A549 (cell line): ENCODE measurements at regions not wholly inside any gene's neighbourhood (a gene's known extent, or its start where the extent isn't known, plus 50 kb on each side); places are given as distances from the start of the nearest gene placed in this dataset.

ENCODE experiments used
- ATAC-seq, 2 experiments: fragments of 200-7000 bp in 1 of 2; fragments of >200 bp in 1 of 2; cut with Nextera tagmentation in 1 of 2; cut with Tn5 transposase in 1 of 2; 3 replicates each; pipeline versions ENCODE4 v1.8.0 to v1.9.1; 2018 to 2020; ENCODE audit warnings: mild to moderate bottlenecking in 1 of 2, moderate library complexity in 1 of 2
- CTCF ChIA-PET: fragments of 300-600 bp; sonication (Branson Sonifier 250); formaldehyde crosslinking; extraction: SDS; loops from one replicate; lab custom pipeline; 2021; ENCODE audit warnings: antibody characterized with exemption, inconsistent platforms; lab: Yijun Ruan, JAX
- POLR2A ChIA-PET: fragments of 350-600 bp; formaldehyde crosslinking; extraction: SDS; loops from one replicate; lab custom pipeline; 2021; ENCODE audit warnings: antibody characterized with exemption, inconsistent platforms; lab: Yijun Ruan, JAX
- DNase-seq, 2 experiments: peaks; one replicate each; pipeline versions ENCODE4 v3.0.0 to v3.0.0-alpha.2; 2011 to 2016; ENCODE audit warnings: low read depth in 1 of 2, low spot score in 1 of 2
- FAIRE-seq: peaks from 2 replicates; lab custom pipeline; 2011; peaks lifted over from hg19 to GRCh38; lab: Jason Lieb, UNC
- H3K27ac ChIP-seq, 2 experiments: fragments of >200 bp; sonication (Bioruptor Twin); formaldehyde crosslinking; 3 replicates each; pipeline ENCODE4 v1.5.1; 2016 to 2017
- H3K4me1 ChIP-seq: fragments of >200 bp; sonication (Bioruptor Twin); formaldehyde crosslinking; 3 replicates; pipeline ENCODE4 v1.6.1; 2016
- H3K4me2 ChIP-seq: fragments of >200 bp; sonication (Bioruptor Twin); formaldehyde crosslinking; 3 replicates; pipeline ENCODE4 v1.6.1; 2016
- H3K4me3 ChIP-seq: fragments of >200 bp; sonication (Bioruptor Twin); formaldehyde crosslinking; 3 replicates; pipeline ENCODE4 v1.5.1; 2016
- H3K9me3 ChIP-seq: fragments of >200 bp; sonication (Bioruptor Twin); formaldehyde crosslinking; 3 replicates; pipeline ENCODE4 v1.6.1; 2016
- CEBPB ChIP-seq, 2 experiments: fragments of >200 bp in 1 of 2; sonication (Bioruptor Twin) in 1 of 2; formaldehyde crosslinking in 1 of 2; IDR thresholded peaks; 2 replicates each; pipeline ENCODE4 v1.6.1; 2012 to 2016
- EP300 ChIP-seq, 2 experiments: fragments of >200 bp; sonication (Bioruptor Twin); formaldehyde crosslinking; IDR thresholded peaks; 2 replicates in 1 of 2; 3 replicates in 1 of 2; pipeline ENCODE4 v1.6.1; 2016 to 2017
- ESRRA ChIP-seq: fragments of 150-350 bp; IDR thresholded peaks from 2 replicates; pipeline ENCODE4 v1.6.1; 2014; ENCODE audit warnings: mild to moderate bottlenecking, low read length, borderline replicate concordance
- FOSL2 ChIP-seq, 2 experiments: fragments of 450-650 bp in 1 of 2; fragments of >200 bp in 1 of 2; sonication (Bioruptor Twin) in 1 of 2; formaldehyde crosslinking; IDR thresholded peaks; 2 replicates each; pipeline versions ENCODE4 v1.5.0 to v1.6.1; 2016 to 2020; ENCODE audit warnings: mild to moderate bottlenecking in 1 of 2, moderate library complexity in 1 of 2
- FOXS1 ChIP-seq: fragments of 250-450 bp; sonication (Bioruptor Pico); IDR thresholded peaks from 2 replicates; pipeline ENCODE4 v1.5.0; 2020; ENCODE audit warnings: mild to moderate bottlenecking, moderate library complexity
- HDAC2 ChIP-seq: fragments of 200-600 bp; sonication (generic); IDR thresholded peaks from 2 replicates; pipeline ENCODE4 v1.6.1; 2016
- KDM5A ChIP-seq: fragments of 200-600 bp; sonication (generic); IDR thresholded peaks from 2 replicates; pipeline ENCODE4 v1.6.1; 2016; ENCODE audit warnings: antibody characterized with exemption, mild to moderate bottlenecking
- NR3C1 ChIP-seq: fragments of >200 bp; sonication (Bioruptor Twin); formaldehyde crosslinking; IDR thresholded peaks from 3 replicates; pipeline ENCODE4 v1.6.1; 2017
- POLR2AphosphoS2 ChIP-seq: conservative IDR thresholded peaks from 2 replicates; pipeline ENCODE4 v1.6.1; 2012; ENCODE audit warnings: low read length, improper control_type of control experiment, inconsistent platforms
- RAD21 ChIP-seq, 2 experiments: fragments of >200 bp in 1 of 2; sonication (Bioruptor Twin) in 1 of 2; formaldehyde crosslinking in 1 of 2; IDR thresholded peaks in 1 of 2; conservative IDR thresholded peaks in 1 of 2; 2 replicates in 1 of 2; 3 replicates in 1 of 2; pipeline ENCODE4 v1.6.1; 2012 to 2018; ENCODE audit warnings: inconsistent platforms in 1 of 2
- RARB ChIP-seq: fragments of 250-450 bp; sonication (Bioruptor Pico); IDR thresholded peaks from 2 replicates; pipeline ENCODE4 v1.8.0; 2021; ENCODE audit warnings: mild to moderate bottlenecking, moderate library complexity
- SMC3 ChIP-seq: fragments of >200 bp; sonication (Bioruptor Twin); formaldehyde crosslinking; IDR thresholded peaks from 3 replicates; pipeline ENCODE4 v1.6.1; 2018; ENCODE audit warnings: inconsistent platforms
- SREBF2 ChIP-seq: fragments of 450-650 bp; IDR thresholded peaks from 2 replicates; pipeline ENCODE4 v1.6.1; 2014; ENCODE audit warnings: mild to moderate bottlenecking, moderate library complexity
- TP53 ChIP-seq: fragments of 250-450 bp; sonication (Bioruptor Pico); IDR thresholded peaks from 2 replicates; pipeline ENCODE4 v1.5.0; 2021; ENCODE audit warnings: mild to moderate bottlenecking, moderate library complexity
- ZNF302 ChIP-seq: fragments of 250-450 bp; sonication (Bioruptor Pico); IDR thresholded peaks from 2 replicates; pipeline ENCODE4 v1.9.0; 2021; ENCODE audit warnings: inconsistent platforms, mild to moderate bottlenecking, moderate library complexity
- ZSCAN20 ChIP-seq: fragments of 250-450 bp; sonication (Bioruptor Pico); IDR thresholded peaks from 2 replicates; pipeline ENCODE4 v1.8.0; 2022; ENCODE audit warnings: mild to moderate bottlenecking, moderate library complexity
- WGBS: methylation state at CpG from one replicate; pipeline ENCODE4 v1.1.6; 2017; ENCODE audit errors: missing lambda C conversion rate; 5-methylcytosine and 5-hydroxymethylcytosine counted together
- TF ChIP-seq, protein P1 (sequence below): IDR thresholded peaks from 2 replicates; pipeline ENCODE4 v1.6.1; 2012; ENCODE audit warnings: low read depth, borderline replicate concordance
- TF ChIP-seq, protein P2 (sequence below): fragments of >200 bp; sonication (Bioruptor Twin); formaldehyde crosslinking; IDR thresholded peaks from 3 replicates; pipeline ENCODE4 v1.6.1; 2016
- TF ChIP-seq, protein P3 (sequence below): IDR thresholded peaks from 2 replicates; pipeline ENCODE4 v1.6.1; 2012
- TF ChIP-seq, protein P4 (sequence below): fragments of >200 bp; sonication (Bioruptor Twin); formaldehyde crosslinking; IDR thresholded peaks from 3 replicates; pipeline ENCODE4 v1.5.1; 2016
- TF ChIP-seq, protein P5 (sequence below): fragments of 200-600 bp; sonication (generic); IDR thresholded peaks from 2 replicates; pipeline ENCODE4 v1.6.1; 2016; ENCODE audit warnings: antibody characterized with exemption, mild to moderate bottlenecking, moderate library complexity

DNA sequence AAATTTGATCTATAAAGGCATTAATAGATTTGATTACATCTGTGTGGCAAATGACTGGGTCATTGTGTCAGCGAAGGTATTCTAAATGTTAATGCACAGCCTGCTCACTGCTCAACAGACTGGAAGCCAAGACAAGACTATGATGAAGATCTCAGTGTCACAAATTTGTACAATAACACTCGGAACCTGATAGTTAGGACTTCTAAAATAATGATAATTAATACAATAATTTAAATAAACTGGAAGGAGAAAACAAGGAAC, 217.4 kb downstream of the CENPC start:
- H3K4me3 ChIP-seq: no peak overlapping the region
- 30% methylated on average over 2 of the region's 2 CpGs for WGBS
- H3K27ac ChIP-seq: no peak overlapping the region
- no peaks in the 10 kb centered on the region for H3K9me3 ChIP-seq
- TF ChIP-seq FOXS1: no peak
- no peak for TF ChIP-seq TP53 (CRISPR knock-in tag)
- TF ChIP-seq SREBF2: no peak
- TF ChIP-seq, protein P1, sequence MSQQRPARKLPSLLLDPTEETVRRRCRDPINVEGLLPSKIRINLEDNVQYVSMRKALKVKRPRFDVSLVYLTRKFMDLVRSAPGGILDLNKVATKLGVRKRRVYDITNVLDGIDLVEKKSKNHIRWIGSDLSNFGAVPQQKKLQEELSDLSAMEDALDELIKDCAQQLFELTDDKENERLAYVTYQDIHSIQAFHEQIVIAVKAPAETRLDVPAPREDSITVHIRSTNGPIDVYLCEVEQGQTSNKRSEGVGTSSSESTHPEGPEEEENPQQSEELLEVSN: no peak
- TF ChIP-seq NR3C1: no peak
- TF ChIP-seq, protein P2, sequence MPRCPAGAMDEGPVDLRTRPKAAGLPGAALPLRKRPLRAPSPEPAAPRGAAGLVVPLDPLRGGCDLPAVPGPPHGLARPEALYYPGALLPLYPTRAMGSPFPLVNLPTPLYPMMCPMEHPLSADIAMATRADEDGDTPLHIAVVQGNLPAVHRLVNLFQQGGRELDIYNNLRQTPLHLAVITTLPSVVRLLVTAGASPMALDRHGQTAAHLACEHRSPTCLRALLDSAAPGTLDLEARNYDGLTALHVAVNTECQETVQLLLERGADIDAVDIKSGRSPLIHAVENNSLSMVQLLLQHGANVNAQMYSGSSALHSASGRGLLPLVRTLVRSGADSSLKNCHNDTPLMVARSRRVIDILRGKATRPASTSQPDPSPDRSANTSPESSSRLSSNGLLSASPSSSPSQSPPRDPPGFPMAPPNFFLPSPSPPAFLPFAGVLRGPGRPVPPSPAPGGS: no peak
- TF ChIP-seq, protein P3, sequence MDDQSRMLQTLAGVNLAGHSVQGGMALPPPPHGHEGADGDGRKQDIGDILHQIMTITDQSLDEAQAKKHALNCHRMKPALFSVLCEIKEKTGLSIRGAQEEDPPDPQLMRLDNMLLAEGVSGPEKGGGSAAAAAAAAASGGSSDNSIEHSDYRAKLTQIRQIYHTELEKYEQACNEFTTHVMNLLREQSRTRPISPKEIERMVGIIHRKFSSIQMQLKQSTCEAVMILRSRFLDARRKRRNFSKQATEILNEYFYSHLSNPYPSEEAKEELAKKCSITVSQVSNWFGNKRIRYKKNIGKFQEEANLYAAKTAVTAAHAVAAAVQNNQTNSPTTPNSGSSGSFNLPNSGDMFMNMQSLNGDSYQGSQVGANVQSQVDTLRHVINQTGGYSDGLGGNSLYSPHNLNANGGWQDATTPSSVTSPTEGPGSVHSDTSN: no peak
- TF ChIP-seq POLR2AphosphoS2: no peak
- TF ChIP-seq, all 56 proteins: peak for 0
- ATAC-seq (no peak), DNase-seq (no peak), FAIRE-seq (no peak)
- CTCF ChIA-PET: interaction anchor here (0.7 kb wide), 1 partner anchor 11 kb away, joined by 3 read pairs; no protein-coding TSS in a partner anchor
- Histone ChIP-seq H3K4me2 (no peak overlapping the region), H3K4me1 (no peaks in the 10 kb centered on the region)
- POLR2A ChIA-PET: no interaction called here

DNA sequence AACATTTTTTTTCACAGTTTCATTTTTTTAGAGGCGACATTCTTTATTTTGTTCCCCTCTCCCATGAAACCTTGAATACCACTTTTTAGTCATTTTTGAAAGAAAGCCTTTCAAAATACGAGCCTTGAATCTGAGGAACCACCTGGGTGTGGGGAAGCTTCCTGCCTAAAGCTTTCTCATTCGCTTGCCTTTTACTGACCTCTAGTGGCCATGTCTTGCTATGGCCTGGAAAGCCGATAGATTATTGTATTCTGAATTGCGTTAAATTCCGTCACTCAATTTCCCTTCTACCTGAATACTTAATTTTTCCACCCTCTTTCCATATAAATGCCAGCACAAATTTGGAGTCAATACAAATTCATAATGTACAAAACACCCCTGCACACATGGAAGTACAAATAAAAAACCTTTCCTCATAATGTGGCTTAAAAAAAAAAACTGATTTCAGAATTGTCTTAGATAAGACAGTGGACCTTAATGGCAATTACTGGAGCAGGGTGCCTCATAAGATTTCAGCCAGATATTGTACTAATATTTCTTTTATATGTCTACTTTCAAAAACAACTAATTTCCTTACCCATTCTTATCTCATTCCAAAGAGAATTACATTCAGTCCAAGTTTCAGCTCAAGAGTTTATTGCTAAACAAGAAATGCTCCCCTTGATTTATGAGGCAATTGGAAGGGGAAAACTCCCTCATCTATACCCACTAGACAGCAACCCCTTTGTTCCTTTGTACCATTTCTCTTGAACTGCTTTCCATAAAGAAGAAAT, 217.9 kb downstream of the CENPC start:
- POLR2A ChIA-PET: no interaction called here
- FAIRE-seq: no peak
- H3K4me2 ChIP-seq: peak overlapping the region; percentile 29; the same call in 1 of the 3 replicates

More for the DNA sequence above, 217.9 kb downstream of the CENPC start:
- CTCF ChIA-PET: interaction anchor here (0.7 to 1.0 kb wide), 6 partner anchors 9 to 66 kb away, joined by 3 to 4 read pairs (median 4); no protein-coding TSS in a partner anchor
- DNase-seq: peak; percentile 41 to 57
- Histone ChIP-seq H3K4me1 (no peaks in the 10 kb centered on the region), H3K27ac (peak overlapping the region in 1 of 2 experiments; percentile 26; a peak in 1 of 6 replicates), H3K9me3 (no peaks in the 10 kb centered on the region), H3K4me3 (no peak overlapping the region)
- peak; percentile 80 to 83; a peak in 4 of 6 replicates for ATAC-seq
- 4% methylated on average over 6 of the region's 6 CpGs for WGBS
- TF ChIP-seq ZSCAN20 (CRISPR knock-in tag) (no peak), RARB (CRISPR knock-in tag) (no peak), EP300 (IDR thresholded peaks at IDR 0.05) (no peak), ZNF302 (CRISPR knock-in tag) (no peak), RAD21 (conservative IDR thresholded peaks at IDR 0.05 in 1 of 2, IDR thresholded peaks at IDR 0.05 in 1 of 2) (peak; percentile 84 to 86), FOSL2 (IDR thresholded peaks at IDR 0.05) (no peak), FOSL2 (CRISPR knock-in tag; IDR thresholded peaks at IDR 0.05) (no peak), HDAC2 (no peak), ESRRA (no peak), KDM5A (no peak), CEBPB (IDR thresholded peaks at IDR 0.05) (no peak), SMC3 (peak; percentile 59; the same call in 2 of the 3 replicates)
- TF ChIP-seq, protein P4, sequence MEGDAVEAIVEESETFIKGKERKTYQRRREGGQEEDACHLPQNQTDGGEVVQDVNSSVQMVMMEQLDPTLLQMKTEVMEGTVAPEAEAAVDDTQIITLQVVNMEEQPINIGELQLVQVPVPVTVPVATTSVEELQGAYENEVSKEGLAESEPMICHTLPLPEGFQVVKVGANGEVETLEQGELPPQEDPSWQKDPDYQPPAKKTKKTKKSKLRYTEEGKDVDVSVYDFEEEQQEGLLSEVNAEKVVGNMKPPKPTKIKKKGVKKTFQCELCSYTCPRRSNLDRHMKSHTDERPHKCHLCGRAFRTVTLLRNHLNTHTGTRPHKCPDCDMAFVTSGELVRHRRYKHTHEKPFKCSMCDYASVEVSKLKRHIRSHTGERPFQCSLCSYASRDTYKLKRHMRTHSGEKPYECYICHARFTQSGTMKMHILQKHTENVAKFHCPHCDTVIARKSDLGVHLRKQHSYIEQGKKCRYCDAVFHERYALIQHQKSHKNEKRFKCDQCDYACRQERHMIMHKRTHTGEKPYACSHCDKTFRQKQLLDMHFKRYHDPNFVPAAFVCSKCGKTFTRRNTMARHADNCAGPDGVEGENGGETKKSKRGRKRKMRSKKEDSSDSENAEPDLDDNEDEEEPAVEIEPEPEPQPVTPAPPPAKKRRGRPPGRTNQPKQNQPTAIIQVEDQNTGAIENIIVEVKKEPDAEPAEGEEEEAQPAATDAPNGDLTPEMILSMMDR: peak; percentile 73
- TF ChIP-seq, protein P5, sequence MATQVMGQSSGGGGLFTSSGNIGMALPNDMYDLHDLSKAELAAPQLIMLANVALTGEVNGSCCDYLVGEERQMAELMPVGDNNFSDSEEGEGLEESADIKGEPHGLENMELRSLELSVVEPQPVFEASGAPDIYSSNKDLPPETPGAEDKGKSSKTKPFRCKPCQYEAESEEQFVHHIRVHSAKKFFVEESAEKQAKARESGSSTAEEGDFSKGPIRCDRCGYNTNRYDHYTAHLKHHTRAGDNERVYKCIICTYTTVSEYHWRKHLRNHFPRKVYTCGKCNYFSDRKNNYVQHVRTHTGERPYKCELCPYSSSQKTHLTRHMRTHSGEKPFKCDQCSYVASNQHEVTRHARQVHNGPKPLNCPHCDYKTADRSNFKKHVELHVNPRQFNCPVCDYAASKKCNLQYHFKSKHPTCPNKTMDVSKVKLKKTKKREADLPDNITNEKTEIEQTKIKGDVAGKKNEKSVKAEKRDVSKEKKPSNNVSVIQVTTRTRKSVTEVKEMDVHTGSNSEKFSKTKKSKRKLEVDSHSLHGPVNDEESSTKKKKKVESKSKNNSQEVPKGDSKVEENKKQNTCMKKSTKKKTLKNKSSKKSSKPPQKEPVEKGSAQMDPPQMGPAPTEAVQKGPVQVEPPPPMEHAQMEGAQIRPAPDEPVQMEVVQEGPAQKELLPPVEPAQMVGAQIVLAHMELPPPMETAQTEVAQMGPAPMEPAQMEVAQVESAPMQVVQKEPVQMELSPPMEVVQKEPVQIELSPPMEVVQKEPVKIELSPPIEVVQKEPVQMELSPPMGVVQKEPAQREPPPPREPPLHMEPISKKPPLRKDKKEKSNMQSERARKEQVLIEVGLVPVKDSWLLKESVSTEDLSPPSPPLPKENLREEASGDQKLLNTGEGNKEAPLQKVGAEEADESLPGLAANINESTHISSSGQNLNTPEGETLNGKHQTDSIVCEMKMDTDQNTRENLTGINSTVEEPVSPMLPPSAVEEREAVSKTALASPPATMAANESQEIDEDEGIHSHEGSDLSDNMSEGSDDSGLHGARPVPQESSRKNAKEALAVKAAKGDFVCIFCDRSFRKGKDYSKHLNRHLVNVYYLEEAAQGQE: no peak
